ENCODE measurements at regions not wholly inside any gene's neighbourhood (a gene's known extent, or its start where the extent isn't known, plus 50 kb on each side); places are given as distances from the start of the nearest gene placed in this dataset.
"Not testable (repeated sequence)": the region's sequence is repeated elsewhere in the genome, so short reads cannot be mapped to it uniquely, and the experiment has no call there.

DNA sequence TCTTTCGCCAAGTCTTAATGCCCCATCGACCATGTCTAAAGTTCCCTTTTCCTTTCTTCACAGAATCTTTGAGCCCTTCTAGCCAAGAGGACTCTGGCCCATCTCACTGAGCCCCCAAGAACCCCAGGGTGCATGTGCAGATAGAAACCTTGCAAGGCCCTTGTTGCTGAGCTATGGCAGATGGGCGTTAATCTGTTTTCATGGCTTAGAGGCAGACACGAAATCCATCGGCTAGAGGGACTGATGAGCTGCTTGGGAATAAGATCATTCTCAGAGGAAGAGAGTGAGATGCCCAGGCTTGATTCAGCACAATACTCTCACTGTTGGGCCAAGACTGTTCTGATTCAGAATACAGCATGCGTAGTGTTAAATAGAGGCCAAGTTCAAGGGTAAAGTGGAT is 262.5 kb upstream of the C9orf72 start:
- DNase-seq (ENCODE audit: insufficient read length, low spot score) (no peak), FAIRE-seq (no peak)
- no peak for TF ChIP-seq POLR2A (IDR thresholded peaks at IDR 0.05; ENCODE audit: low read depth, low read length)

DNA sequence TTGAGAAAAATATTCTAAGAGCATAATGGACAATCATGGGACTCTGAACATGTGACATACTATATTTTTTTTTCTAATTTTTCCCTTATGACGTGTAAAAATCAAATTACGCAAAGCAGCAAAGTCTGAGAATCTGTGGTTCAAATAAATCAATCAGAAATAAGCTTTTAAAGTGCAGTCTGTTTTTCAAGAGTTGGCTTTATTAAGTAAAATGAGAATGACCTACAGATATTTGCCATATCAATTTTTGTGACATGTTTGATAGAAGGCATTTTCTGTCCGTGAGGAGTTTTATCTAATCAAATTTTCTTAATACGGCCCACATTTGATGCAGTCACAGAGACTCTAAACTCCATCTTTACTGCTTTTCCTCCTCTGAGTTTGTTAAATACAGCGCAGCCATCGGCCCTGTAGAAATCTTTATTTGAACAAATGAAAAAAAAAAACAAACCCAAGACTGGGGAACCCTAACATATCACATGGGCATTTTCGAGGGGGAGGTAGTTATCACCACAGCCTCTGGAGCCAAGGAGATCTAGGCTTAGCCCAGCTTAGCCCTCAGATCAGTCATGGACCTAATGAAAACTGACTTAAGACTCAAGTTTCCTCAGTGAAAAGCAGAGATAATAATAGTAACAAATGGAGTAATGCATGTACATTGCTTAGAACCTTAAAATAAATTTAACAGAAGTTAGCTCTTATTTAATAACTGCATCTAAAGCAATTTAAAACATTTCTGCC is 263.6 kb upstream of the C9orf72 start:
- FAIRE-seq (no peak), DNase-seq (ENCODE audit: insufficient read length, low spot score) (no peak)
- no peak for TF ChIP-seq POLR2A (IDR thresholded peaks at IDR 0.05; ENCODE audit: low read depth, low read length)

DNA sequence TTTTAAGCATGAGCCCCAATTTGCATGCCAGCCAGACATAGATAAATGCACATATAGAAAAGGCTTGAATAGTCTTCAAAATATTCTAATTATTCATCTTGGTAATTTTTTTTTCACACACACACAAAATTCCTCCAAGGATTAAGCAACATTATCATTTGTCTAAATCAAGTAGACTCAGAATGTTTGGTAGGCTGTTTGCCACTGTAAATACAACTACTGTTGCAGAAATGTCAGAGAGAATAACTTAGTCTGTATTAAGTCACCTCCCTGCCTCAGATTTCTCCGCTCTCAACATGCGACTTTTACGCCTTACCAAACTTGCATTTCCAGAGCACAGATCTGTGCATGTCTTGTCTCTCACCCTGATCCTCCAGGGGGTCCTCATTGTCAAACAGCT is 265.6 kb upstream of the C9orf72 start:
- TF ChIP-seq POLR2A (IDR thresholded peaks at IDR 0.05; ENCODE audit: low read depth, low read length): no peak
- FAIRE-seq: no peak

DNA sequence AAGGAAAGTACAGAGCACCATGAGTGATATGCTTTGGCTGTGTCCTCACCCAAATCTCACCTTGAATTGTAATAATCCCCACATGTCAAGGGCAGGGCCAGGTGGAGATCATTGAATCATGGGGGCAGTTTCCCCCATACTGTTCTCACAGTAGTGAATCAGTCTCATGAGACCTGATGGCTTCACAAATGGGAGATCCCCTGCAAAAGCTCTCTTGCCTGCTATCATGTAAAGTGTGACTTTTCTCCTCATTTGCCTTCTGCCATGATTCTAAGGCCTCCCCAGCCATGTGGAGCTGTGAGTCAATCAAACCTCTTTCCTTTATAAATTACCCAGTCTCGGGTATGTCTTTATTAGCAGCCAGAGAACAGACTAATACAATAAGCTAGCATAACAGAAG is 266.5 kb upstream of the C9orf72 start:
- not testable (repeated sequence) for DNase-seq (ENCODE audit: insufficient read length, low spot score); FAIRE-seq

More for the DNA sequence above, 265.6 kb upstream of the C9orf72 start:
- DNase-seq (ENCODE audit: insufficient read length, low spot score): no peak

DNA sequence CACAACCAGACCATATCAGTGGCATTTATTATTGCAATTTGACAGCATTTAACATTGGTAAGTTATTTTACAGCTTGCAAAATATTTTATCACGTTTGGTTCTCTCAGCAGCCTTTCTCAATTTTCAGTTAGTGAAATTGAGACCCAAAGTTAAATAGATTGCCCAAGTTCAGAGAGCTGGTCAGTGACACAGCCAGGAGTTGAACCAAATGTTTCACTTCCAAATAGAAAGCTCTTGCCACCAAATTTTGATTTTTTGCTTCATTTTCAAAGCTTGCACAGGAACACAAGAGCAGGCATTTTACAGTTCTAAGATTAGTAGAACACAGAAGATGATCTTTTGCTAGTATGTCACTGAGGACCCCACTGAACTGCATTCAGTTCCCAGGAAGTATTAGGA is 271.5 kb upstream of the C9orf72 start:
- no peak for FAIRE-seq

DNA sequence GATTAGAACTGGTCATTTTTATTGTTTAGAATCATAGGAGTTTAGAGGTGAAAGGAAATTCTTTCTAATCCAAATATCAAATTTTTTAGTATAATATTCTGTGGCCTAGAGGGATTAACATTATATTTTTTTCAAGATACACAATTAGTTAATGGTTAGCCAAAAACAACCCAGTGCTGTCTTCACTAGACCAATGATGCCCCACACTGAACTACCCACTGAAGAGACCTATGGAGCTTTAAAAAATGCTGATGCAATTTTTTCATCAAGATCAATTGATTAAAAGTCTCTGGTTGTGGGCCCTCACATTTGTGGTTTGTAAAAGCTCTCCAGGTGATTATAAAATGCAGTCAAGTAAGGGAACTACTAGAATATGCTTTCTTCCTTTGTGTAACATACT is 274.1 kb upstream of the C9orf72 start:
- no peak for TF ChIP-seq POLR2A (IDR thresholded peaks at IDR 0.05; ENCODE audit: low read depth, low read length)
- no peak for FAIRE-seq

More for the DNA sequence above, 271.5 kb upstream of the C9orf72 start:
- DNase-seq (ENCODE audit: insufficient read length, low spot score): no peak
- TF ChIP-seq POLR2A (IDR thresholded peaks at IDR 0.05; ENCODE audit: low read depth, low read length): no peak

DNA sequence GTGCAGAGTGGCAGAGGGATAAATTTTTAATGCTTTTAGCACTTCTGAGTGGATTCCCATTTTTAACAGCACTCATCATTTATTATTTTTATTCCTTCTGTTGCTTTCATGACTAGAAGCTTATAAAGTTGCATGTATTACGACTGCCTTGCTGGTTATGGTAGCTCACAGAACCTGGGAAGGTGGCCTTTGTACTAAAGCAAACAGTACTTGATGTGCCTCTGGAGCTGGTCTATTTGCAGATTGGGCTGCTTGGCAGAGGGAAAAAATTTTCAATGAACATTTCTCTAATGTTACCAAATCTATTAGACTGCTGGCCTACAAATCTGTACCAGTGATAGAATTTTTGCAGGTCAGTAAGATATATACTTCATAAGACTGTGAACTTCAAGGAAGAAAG is 274.5 kb upstream of the C9orf72 start:
- no peak for TF ChIP-seq POLR2A (IDR thresholded peaks at IDR 0.05; ENCODE audit: low read depth, low read length)
- no peak for DNase-seq (ENCODE audit: insufficient read length, low spot score)
- no peak for FAIRE-seq

More for the DNA sequence above, 274.1 kb upstream of the C9orf72 start:
- DNase-seq (ENCODE audit: insufficient read length, low spot score): no peak

DNA sequence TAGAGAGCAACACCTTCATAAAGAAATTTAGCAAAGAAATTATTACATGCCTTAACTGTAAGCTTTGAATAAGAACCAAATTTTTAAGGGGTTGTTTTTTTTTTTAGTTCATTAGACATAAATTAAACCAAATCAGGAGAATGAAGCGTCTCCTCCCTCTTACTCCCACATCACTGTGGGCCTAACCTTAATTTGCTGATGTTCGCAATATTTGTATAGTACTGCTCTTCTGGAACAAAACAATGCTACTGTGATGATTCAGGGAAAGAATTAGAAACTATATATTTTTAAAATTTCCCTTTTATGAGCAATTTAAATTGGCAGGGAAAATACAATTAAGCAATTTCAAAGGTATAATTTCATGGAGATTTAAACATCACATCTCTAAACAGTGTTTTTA is 275.0 kb upstream of the C9orf72 start:
- FAIRE-seq: no peak
- no peak for TF ChIP-seq POLR2A (IDR thresholded peaks at IDR 0.05; ENCODE audit: low read depth, low read length)
- no peak for DNase-seq (ENCODE audit: insufficient read length, low spot score)

DNA sequence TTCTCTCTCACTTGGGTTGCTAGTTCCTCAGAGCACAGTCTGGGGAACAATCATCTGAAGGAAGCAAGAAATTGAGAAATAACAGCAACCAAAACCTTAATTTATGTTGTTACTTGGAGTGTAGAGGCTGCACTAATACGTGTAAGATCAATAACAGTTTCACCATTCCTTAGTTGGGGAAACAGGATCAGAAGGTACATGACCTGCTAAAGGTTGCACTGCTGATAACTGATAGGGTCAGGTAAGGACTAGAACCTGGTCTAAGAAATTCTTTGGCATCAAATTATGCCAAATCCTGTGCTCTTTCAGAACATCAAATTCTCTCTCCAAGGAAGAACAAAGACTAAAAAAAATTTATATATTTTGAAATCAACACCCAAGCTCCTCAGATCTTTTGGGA is 278.6 kb upstream of the C9orf72 start:
- no peak for DNase-seq (ENCODE audit: insufficient read length, low spot score)
- no peak for FAIRE-seq
- no peak for TF ChIP-seq POLR2A (IDR thresholded peaks at IDR 0.05; ENCODE audit: low read depth, low read length)

DNA sequence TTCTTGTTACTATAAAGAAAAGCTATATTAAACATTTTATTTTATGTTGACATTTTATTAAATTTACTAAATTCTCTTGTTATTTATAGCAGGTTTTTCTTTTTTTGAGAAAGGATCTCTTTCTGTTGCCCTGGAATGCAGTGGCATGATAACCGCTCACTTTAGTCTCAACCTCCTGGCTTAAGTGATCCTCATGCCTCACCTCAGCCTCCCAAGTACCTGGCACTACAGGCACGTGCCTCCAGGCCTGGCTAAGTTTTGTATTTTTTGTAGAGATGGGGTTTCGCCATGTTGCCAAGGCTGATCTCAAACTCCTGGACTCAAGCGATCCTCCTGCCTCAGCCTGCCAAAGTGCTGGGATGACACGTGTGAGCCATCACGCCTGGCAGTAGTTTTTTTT is 280.2 kb upstream of the C9orf72 start:
- DNase-seq (ENCODE audit: insufficient read length, low spot score) (no peak), FAIRE-seq (no peak)
- TF ChIP-seq POLR2A (IDR thresholded peaks at IDR 0.05; ENCODE audit: low read depth, low read length): no peak

DNA sequence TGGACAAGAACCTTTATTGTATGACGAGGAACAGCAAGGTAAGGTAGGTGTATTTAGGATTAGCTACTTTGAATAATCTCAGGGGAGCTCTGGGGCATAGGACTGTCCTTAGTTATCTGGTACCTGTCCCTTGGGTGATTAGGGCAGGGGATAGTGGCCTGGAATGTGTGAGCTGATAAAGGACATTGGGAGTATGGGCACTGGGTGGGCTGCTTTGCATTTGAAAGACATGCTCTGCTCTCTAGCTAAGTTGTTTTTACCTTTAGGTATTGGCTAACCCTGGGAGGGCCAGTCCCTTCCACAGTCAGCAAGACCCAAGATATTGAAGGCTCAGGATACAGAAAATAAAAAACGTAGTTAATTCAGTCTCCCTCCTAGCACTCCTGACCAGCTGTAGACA is 282.8 kb upstream of the C9orf72 start:
- no peak for TF ChIP-seq POLR2A (IDR thresholded peaks at IDR 0.05; ENCODE audit: low read depth, low read length)
- no peak for FAIRE-seq
- no peak for DNase-seq (ENCODE audit: insufficient read length, low spot score)

DNA sequence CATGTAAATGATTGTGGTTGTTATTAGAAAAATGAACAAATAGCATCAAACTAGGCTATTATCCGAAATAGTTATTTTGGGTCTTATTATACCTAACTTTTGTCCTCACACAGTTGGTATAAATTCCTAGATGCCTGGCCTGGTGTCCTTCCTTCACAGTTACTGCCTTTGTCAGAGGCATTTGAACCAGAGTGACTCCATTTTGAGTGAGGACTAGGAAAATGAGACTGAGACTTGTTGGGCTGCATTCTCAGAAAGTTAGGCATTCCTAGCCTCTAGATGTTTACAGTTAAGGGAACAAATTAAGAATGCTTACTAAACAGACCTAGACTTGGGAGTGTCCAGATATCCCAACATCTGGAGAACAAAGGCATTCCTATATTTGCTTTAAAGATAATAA is 283.5 kb upstream of the C9orf72 start:
- TF ChIP-seq POLR2A (IDR thresholded peaks at IDR 0.05; ENCODE audit: low read depth, low read length): no peak
- no peak for FAIRE-seq
- no peak for DNase-seq (ENCODE audit: insufficient read length, low spot score)

DNA sequence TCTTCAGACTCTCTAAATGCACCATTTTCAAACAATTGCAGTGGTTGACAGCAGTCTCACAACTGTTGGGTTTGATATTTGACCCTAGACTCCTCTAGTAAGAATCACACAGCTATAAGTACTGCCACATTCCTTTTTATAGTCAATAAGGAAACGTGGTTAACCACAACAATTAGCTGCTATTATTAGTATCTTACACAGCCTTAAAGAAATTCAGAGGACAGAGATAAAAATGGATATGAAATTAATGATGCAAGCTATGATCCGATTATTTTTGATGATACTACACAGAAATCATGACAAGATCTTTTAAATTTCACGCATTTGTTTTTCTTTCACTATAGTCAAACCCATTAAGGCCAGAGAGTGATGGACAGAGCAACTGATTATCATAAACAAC is 288.6 kb upstream of the C9orf72 start:
- TF ChIP-seq POLR2A (IDR thresholded peaks at IDR 0.05; ENCODE audit: low read depth, low read length): no peak
- FAIRE-seq (peak; percentile 41), DNase-seq (ENCODE audit: insufficient read length, low spot score) (no peak)

DNA sequence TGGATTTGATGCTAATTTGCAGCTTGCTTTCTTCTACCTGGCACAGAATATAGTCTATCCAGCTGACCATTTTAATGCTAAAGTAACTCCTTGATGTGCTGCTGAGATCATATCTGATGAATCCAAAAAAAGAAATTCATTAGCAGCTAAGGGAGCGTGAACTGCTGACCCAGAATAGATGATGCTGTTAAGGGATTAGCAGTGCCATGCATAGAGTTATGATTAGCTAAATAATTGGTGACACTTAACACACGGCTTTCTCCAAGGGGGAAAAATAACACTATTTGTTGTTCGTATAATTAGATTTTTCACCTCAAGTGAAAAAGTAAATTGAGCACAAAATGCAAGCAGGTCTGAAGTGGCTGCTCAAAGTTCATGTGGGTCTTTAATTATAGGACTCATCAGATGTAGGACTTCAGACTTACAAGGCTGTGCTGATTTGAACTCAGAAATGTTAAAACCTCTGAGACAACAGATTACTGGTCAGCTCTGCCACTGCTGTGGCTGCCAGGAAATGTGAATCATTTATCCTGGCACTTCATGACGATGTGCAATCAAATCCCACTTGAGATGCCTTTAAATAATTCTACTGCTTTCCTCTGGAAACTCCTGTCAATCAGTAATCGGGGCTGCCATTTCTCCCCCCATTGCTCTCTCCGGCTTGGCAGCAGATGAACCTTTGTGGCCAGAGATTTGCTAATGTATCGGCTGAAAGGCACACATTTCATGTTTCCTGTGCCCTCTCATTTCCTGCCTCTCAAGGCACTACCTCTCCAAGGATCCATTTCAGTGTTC is 291.6 kb upstream of the C9orf72 start:
- DNase-seq (ENCODE audit: insufficient read length, low spot score): peak; percentile 19
- FAIRE-seq: peak; percentile 99
- TF ChIP-seq POLR2A (IDR thresholded peaks at IDR 0.05; ENCODE audit: low read depth, low read length): no peak

DNA sequence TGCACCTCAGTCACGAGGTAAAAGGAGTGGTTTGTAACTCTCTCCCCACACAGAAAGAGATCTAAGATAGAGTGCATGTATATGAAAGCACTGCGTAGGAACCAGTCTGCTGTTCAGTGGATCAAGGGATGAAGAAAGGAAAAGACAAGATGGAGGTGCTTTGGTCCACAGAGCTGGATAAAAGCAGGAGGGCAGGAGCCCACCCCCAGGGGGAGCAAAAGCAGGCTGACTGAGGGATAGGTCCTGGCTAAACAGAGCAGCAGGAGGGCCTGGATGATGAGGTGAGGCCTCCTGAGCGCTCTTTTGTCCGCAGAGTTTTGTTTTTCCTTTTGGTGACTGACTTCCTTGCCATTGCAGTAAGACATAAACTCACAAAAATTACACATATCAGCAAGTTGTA is 293.5 kb upstream of the C9orf72 start:
- DNase-seq (ENCODE audit: insufficient read length, low spot score) (no peak), FAIRE-seq (no peak)
- no peak for TF ChIP-seq POLR2A (IDR thresholded peaks at IDR 0.05; ENCODE audit: low read depth, low read length)

Measured in H54 (cell line).